GM12873 (cell line): ENCODE measurements at regions not wholly inside any gene's neighbourhood (a gene's known extent, or its start where the extent isn't known, plus 50 kb on each side); places are given as distances from the start of the nearest gene placed in this dataset.

ENCODE experiments used
- CTCF ChIP-seq: IDR thresholded peaks from 2 replicates; pipeline ENCODE4 v1.5.1; 2012; ENCODE audit warnings: low read depth, mild to moderate bottlenecking, moderate library complexity, low read length, control low read depth; ENCODE audit not compliant: insufficient read depth; ENCODE audit errors: missing control alignments

GRCh38 chr7:115146148-115146547 lies 224.3 kb downstream of the MDFIC start:
- no peak for TF ChIP-seq CTCF

- TF ChIP-seq CTCF = no peak
Measured at GRCh38 chr7:115145512-115145911, 223.6 kb downstream of the MDFIC start.

- no peak for TF ChIP-seq CTCF
Measured at GRCh38 chr7:115137816-115138215, 215.9 kb downstream of the MDFIC start.

- TF ChIP-seq CTCF = no peak
Measured at GRCh38 chr7:115136796-115137443, 215.0 kb downstream of the MDFIC start.

GRCh38 chr7:115135769-115136410 lies 214.0 kb downstream of the MDFIC start:
- TF ChIP-seq CTCF = no peak

GRCh38 chr7:115135146-115135545 lies 213.3 kb downstream of the MDFIC start:
- TF ChIP-seq CTCF = no peak

- no peak for TF ChIP-seq CTCF
Measured at GRCh38 chr7:115133248-115133647, 211.4 kb downstream of the MDFIC start.
